Uterus (tissue), 3 donors: ENCODE measurements at regions not wholly inside any gene's neighbourhood (a gene's known extent, or its start where the extent isn't known, plus 50 kb on each side); places are given as distances from the start of the nearest gene placed in this dataset.

Source experiments
- DNase-seq, 2 donors: peaks; one replicate each; pipeline ENCODE4 v3.0.0-alpha.2; 2019 to 2020
- H3K27ac ChIP-seq, 2 donors: fragments of 200-600 bp; sonication (generic); 1 replicate in 1 of 2; 2 replicates in 1 of 2; pipeline ENCODE4 v1.5.1; 2016 to 2018
- H3K27me3 ChIP-seq, 2 donors: fragments of 200-600 bp; sonication (generic); one replicate each; pipeline ENCODE4 v1.5.1; 2018 to 2019; ENCODE audit warnings: control low read depth in 1 of 2
- H3K36me3 ChIP-seq, 2 donors: fragments of 200-600 bp; sonication (generic); one replicate each; pipeline ENCODE4 v1.5.1; 2019; ENCODE audit warnings: control low read depth in 1 of 2
- H3K4me1 ChIP-seq, 2 donors: fragments of 200-600 bp; sonication (generic); one replicate each; pipeline ENCODE4 v1.5.1; 2018 to 2019; ENCODE audit warnings: control low read depth in 1 of 2
- H3K4me3 ChIP-seq, 2 donors: fragments of 200-600 bp; sonication (generic); 1 replicate in 1 of 2; 2 replicates in 1 of 2; pipeline ENCODE4 v1.5.1; 2018 to 2019; ENCODE audit warnings: mild to moderate bottlenecking in 1 of 2
- H3K9me3 ChIP-seq, 2 donors: fragments of 200-600 bp; sonication (generic); one replicate each; pipeline ENCODE4 v1.5.1; 2019; ENCODE audit warnings: control low read depth in 1 of 2
- CTCF ChIP-seq, 4 experiments: fragments of 200-600 bp in 2 of 4; fragments of 450-650 bp in 2 of 4; sonication (generic) in 2 of 4; IDR thresholded peaks; one replicate each; pipeline ENCODE4 v1.5.1; 2016 to 2019; ENCODE audit warnings: antibody characterized with exemption in 4 of 4, mild to moderate bottlenecking in 2 of 4, moderate library complexity in 1 of 4
- POLR2A ChIP-seq, 2 donors: fragments of 450-650 bp; IDR thresholded peaks; one replicate each; pipeline ENCODE4 v1.6.1; 2016; ENCODE audit warnings: antibody characterized with exemption in 2 of 2, mild to moderate bottlenecking in 1 of 2, moderate library complexity in 1 of 2
- intact Hi-C: fragments of 100-400 bp; cut with DNase I; formaldehyde crosslinking; loops from one replicate; pipeline ENCODE4 v1.15.1; 2023; ENCODE audit warnings: low total_unique reads
- donor health status: DM: yes; HTN: yes; CAD: no.

GRCh38 chr1:112257043-112257835 is 138.8 kb upstream of the CTTNBP2NL start:
- TF ChIP-seq POLR2A (IDR thresholded peaks at IDR 0.05) (no peak), CTCF (IDR thresholded peaks at IDR 0.05) (no peak)
- H3K36me3 ChIP-seq = no peaks in the 10 kb centered on the region
- no peaks in the 10 kb centered on the region for H3K9me3 ChIP-seq
- no peaks in the 10 kb centered on the region for H3K27me3 ChIP-seq
- H3K4me3 ChIP-seq = no peak overlapping the region
- no peak for DNase-seq
- H3K27ac ChIP-seq = peak overlapping the region in 1 of 2 donors; percentile 11
- intact Hi-C loops = no loop called here
- H3K4me1 ChIP-seq = no peaks in the 10 kb centered on the region

- Histone ChIP-seq H3K27me3 (no peaks in the 10 kb centered on the region), H3K4me3 (no peak overlapping the region), H3K36me3 (no peaks in the 10 kb centered on the region), H3K27ac (no peak overlapping the region), H3K9me3 (no peaks in the 10 kb centered on the region), H3K4me1 (no peaks in the 10 kb centered on the region)
- TF ChIP-seq POLR2A (IDR thresholded peaks at IDR 0.05) = no peak
- no peak for TF ChIP-seq CTCF (IDR thresholded peaks at IDR 0.05)
- intact Hi-C loops = no loop called here
- DNase-seq = no peak
Measured at GRCh38 chr1:112260699-112261098, 135.3 kb upstream of the CTTNBP2NL start.

GRCh38 chr1:112262316-112262715 is 133.7 kb upstream of the CTTNBP2NL start:
- intact Hi-C loops = no loop called here
- TF ChIP-seq CTCF (IDR thresholded peaks at IDR 0.05) (no peak), POLR2A (IDR thresholded peaks at IDR 0.05) (no peak)

GRCh38 chr1:112263042-112263441 is 133.0 kb upstream of the CTTNBP2NL start:
- DNase-seq = no peak
- Histone ChIP-seq H3K4me1 (no peaks in the 10 kb centered on the region), H3K27me3 (no peaks in the 10 kb centered on the region), H3K36me3 (no peaks in the 10 kb centered on the region), H3K27ac (no peak overlapping the region), H3K4me3 (no peak overlapping the region), H3K9me3 (no peaks in the 10 kb centered on the region)
- intact Hi-C loops = no loop called here
- TF ChIP-seq POLR2A (IDR thresholded peaks at IDR 0.05) = no peak
- TF ChIP-seq CTCF (IDR thresholded peaks at IDR 0.05) = no peak

More at GRCh38 chr1:112262316-112262715, 133.7 kb upstream of the CTTNBP2NL start:
- no peaks in the 10 kb centered on the region for H3K36me3 ChIP-seq
- H3K4me3 ChIP-seq = no peak overlapping the region
- no peaks in the 10 kb centered on the region for H3K27me3 ChIP-seq
- H3K27ac ChIP-seq = no peak overlapping the region
- no peaks in the 10 kb centered on the region for H3K4me1 ChIP-seq
- no peak for DNase-seq
- H3K9me3 ChIP-seq = no peaks in the 10 kb centered on the region

- Histone ChIP-seq H3K27ac (peak overlapping the region in 1 of 2 donors; percentile 9), H3K36me3 (no peaks in the 10 kb centered on the region), H3K4me3 (no peak overlapping the region), H3K9me3 (no peaks in the 10 kb centered on the region), H3K27me3 (no peaks in the 10 kb centered on the region), H3K4me1 (no peaks in the 10 kb centered on the region)
- no peak for DNase-seq
- intact Hi-C loops = no loop called here
- TF ChIP-seq CTCF (IDR thresholded peaks at IDR 0.05) (no peak), POLR2A (IDR thresholded peaks at IDR 0.05) (no peak)
Measured at GRCh38 chr1:112263453-112263852, 132.6 kb upstream of the CTTNBP2NL start.
